Trophoblast cell (in vitro differentiated cells and primary cell): ENCODE measurements at regions not wholly inside any gene's neighbourhood (a gene's known extent, or its start where the extent isn't known, plus 50 kb on each side); places are given as distances from the start of the nearest gene placed in this dataset.

Experiments used
- DNase-seq, 2 donors: peaks; one replicate each; pipeline ENCODE4 v3.0.0-alpha.2; 2016
- H2AFZ ChIP-seq: 2 replicates; pipeline ENCODE4 v1.6.1; 2013; ENCODE audit warnings: low read length, moderate library complexity, mild to moderate bottlenecking; ENCODE audit not compliant: insufficient read depth, poor library complexity
- H2AK5ac ChIP-seq: 2 replicates; pipeline ENCODE4 v1.6.1; 2013; ENCODE audit warnings: mild to moderate bottlenecking, low read length
- H2BK120ac ChIP-seq: 2 replicates; pipeline ENCODE4 v1.6.1; 2013; ENCODE audit warnings: low read length, mild to moderate bottlenecking, moderate library complexity; ENCODE audit not compliant: insufficient read depth, poor library complexity
- H2BK12ac ChIP-seq: 2 replicates; pipeline ENCODE4 v1.6.1; 2013; ENCODE audit warnings: mild to moderate bottlenecking, low read length, moderate library complexity
- H2BK5ac ChIP-seq: 2 replicates; pipeline ENCODE4 v1.6.1; 2013; ENCODE audit warnings: low read length, low read depth, moderate library complexity, mild to moderate bottlenecking; ENCODE audit not compliant: poor library complexity
- H3K14ac ChIP-seq: 2 replicates; pipeline ENCODE4 v1.6.1; 2013; ENCODE audit warnings: mild to moderate bottlenecking, low read length
- H3K18ac ChIP-seq: 2 replicates; pipeline ENCODE4 v1.6.1; 2013; ENCODE audit warnings: mild to moderate bottlenecking, low read length
- H3K23ac ChIP-seq: 2 replicates; pipeline ENCODE4 v1.6.1; 2013; ENCODE audit warnings: low read length
- H3K27ac ChIP-seq: 2 replicates; pipeline ENCODE4 v1.5.1; 2013; ENCODE audit warnings: low read depth, mild to moderate bottlenecking, inconsistent platforms, low read length, moderate library complexity
- H3K27me3 ChIP-seq: 2 replicates; pipeline ENCODE4 v1.6.1; 2013; ENCODE audit warnings: inconsistent platforms, mild to moderate bottlenecking, low read length, moderate library complexity; ENCODE audit not compliant: insufficient read depth
- H3K36me3 ChIP-seq, 2 experiments: 1 replicate in 1 of 2; 2 replicates in 1 of 2; pipeline ENCODE4 v1.6.1; 2013; ENCODE audit warnings: low read length in 2 of 2, mild to moderate bottlenecking in 2 of 2, moderate library complexity in 1 of 2; ENCODE audit not compliant: insufficient read depth in 2 of 2, control insufficient read depth in 1 of 2
- H3K4ac ChIP-seq: 2 replicates; pipeline ENCODE4 v1.6.1; 2013; ENCODE audit warnings: low read depth, mild to moderate bottlenecking, low read length, moderate library complexity
- H3K4me1 ChIP-seq, 2 experiments: 1 replicate in 1 of 2; 2 replicates in 1 of 2; pipeline ENCODE4 v1.6.1; 2013; ENCODE audit warnings: low read length in 2 of 2, mild to moderate bottlenecking in 2 of 2, moderate library complexity in 1 of 2; ENCODE audit not compliant: insufficient read depth in 2 of 2, control insufficient read depth in 1 of 2
- H3K4me2 ChIP-seq: 2 replicates; pipeline ENCODE4 v1.6.1; 2013; ENCODE audit warnings: inconsistent platforms, mild to moderate bottlenecking, low read length, moderate library complexity
- H3K4me3 ChIP-seq: 2 replicates; pipeline ENCODE4 v1.5.1; 2013; ENCODE audit warnings: mild to moderate bottlenecking, low read depth, low read length, inconsistent platforms
- H3K79me1 ChIP-seq: one replicate; pipeline ENCODE4 v1.6.1; 2013; ENCODE audit warnings: low read length
- H3K79me2 ChIP-seq: 2 replicates; pipeline ENCODE4 v1.6.1; 2013; ENCODE audit warnings: low read length, mild to moderate bottlenecking; ENCODE audit not compliant: control insufficient read depth, insufficient read depth, poor library complexity
- H3K9ac ChIP-seq: 2 replicates; pipeline ENCODE4 v1.6.1; 2013; ENCODE audit warnings: mild to moderate bottlenecking, low read length
- H3K9me3 ChIP-seq: 2 replicates; pipeline ENCODE4 v1.6.1; 2013; ENCODE audit warnings: low read depth, mild to moderate bottlenecking, control low read depth, inconsistent platforms, low read length; ENCODE audit not compliant: insufficient read depth
- H4K12ac ChIP-seq: 2 replicates; pipeline ENCODE4 v1.6.1; 2013; ENCODE audit warnings: low read depth, mild to moderate bottlenecking, low read length, moderate library complexity
- H4K8ac ChIP-seq: 2 replicates; pipeline ENCODE4 v1.6.1; 2013; ENCODE audit warnings: low read depth, mild to moderate bottlenecking, low read length, moderate library complexity
- H4K91ac ChIP-seq: one replicate; pipeline ENCODE4 v1.6.1; 2013; ENCODE audit warnings: low read depth, mild to moderate bottlenecking, low read length, moderate library complexity
- WGBS: extraction: QIAGEN DNeasy Blood & Tissue Kit; methylation state at CpG from one replicate; pipeline ENCODE4 v1.1.7; 2013; ENCODE audit warnings: missing lambda C conversion rate; ENCODE audit not compliant: insufficient read length, insufficient coverage; ENCODE audit errors: extremely low coverage; 5-methylcytosine and 5-hydroxymethylcytosine counted together

DNA sequence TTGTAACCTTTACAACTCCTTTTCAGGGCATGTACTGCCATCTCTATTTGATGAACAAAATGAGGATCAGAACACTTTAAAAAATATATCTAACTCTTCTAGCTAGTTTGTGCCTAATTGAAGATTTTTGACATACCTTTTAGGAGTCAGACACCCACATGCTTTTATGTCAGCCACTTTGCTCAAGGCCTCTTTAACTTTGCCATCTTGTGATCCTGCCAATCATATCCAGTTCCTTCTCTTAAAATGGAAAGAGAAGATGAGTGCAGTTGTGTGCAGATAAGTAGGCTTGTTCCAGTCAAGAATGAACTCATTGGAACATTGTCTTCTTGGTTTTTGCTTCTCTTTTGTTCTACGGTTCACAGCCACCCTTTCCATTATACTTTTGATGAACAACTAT lies 425.6 kb upstream of the TNC start:
- H3K4ac ChIP-seq, result no peak overlapping the region
- no peak overlapping the region for H4K91ac ChIP-seq
- no peak overlapping the region for H2BK12ac ChIP-seq
- H3K9me3 ChIP-seq, result no peaks in the 10 kb centered on the region
- no peak overlapping the region for H3K4me2 ChIP-seq
- H4K12ac ChIP-seq, result no peak overlapping the region
- no peaks in the 10 kb centered on the region for H3K36me3 ChIP-seq
- H3K79me2 ChIP-seq, result no peaks in the 10 kb centered on the region
- H2AK5ac ChIP-seq, result no peak overlapping the region
- no peak overlapping the region for H3K4me3 ChIP-seq
- no peak overlapping the region for H2AFZ ChIP-seq
- no peak overlapping the region for H2BK120ac ChIP-seq
- no CpG with 5 or more reads among the region's 1 CpG for WGBS
- DNase-seq, result no peak
- no peak overlapping the region for H3K14ac ChIP-seq
- H3K23ac ChIP-seq, result no peak overlapping the region
- H4K8ac ChIP-seq, result no peak overlapping the region
- H3K18ac ChIP-seq, result no peak overlapping the region
- no peak overlapping the region for H3K9ac ChIP-seq
- peaks cover 0 to 2% of the 10 kb centered on the region in 2 experiments for H3K4me1 ChIP-seq
- H3K79me1 ChIP-seq, result peaks cover 4% of the 10 kb centered on the region
- no peak overlapping the region for H3K27ac ChIP-seq
- no peaks in the 10 kb centered on the region for H3K27me3 ChIP-seq
- H2BK5ac ChIP-seq, result no peak overlapping the region

DNA sequence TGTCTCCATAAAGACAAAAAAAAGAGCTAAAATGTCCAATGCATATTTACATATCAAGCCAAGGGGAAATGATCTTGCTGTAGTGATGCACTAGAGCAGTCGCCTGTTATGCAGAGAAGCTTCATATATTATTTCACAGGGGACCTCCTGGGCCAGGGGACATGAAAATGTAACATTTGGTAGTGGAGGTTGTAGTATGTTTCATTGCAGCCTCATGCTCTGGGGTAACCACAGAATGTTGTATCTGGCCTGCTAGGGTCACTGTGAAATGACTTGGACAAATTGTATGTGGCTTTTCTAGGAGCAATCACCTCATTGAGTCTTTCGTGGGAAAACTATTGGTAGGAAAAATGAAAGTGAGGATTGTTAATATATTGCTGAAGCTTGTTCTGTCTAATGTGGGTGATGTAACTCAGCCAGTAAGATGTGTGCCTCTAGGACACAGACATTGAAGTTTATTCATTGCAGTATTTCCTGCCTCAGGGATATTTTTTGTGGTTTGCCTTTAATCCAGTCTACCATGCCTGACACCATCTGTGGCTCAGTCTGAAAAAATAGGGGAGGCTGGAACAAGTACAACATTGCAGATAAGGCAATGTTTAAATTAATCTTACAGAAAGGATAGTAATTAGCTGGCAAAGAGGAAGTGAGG lies 430.8 kb upstream of the TNC start:
- DNase-seq, result no peak
- Histone ChIP-seq H3K4me2 (no peak overlapping the region), H3K27ac (no peak overlapping the region), H3K14ac (no peak overlapping the region), H4K91ac (no peak overlapping the region), H3K23ac (no peak overlapping the region), H3K27me3 (no peaks in the 10 kb centered on the region), H2AK5ac (no peak overlapping the region), H3K36me3 (no peaks in the 10 kb centered on the region), H3K79me1 (peaks cover 4% of the 10 kb centered on the region), H3K4ac (no peak overlapping the region), H3K18ac (no peak overlapping the region), H3K4me3 (no peak overlapping the region), H2BK5ac (no peak overlapping the region), H3K79me2 (no peaks in the 10 kb centered on the region), H3K4me1 (peaks cover 0 to 2% of the 10 kb centered on the region in 2 experiments), H2BK12ac (no peak overlapping the region), H4K12ac (no peak overlapping the region), H2AFZ (no peak overlapping the region), H2BK120ac (no peak overlapping the region), H3K9me3 (no peaks in the 10 kb centered on the region), H4K8ac (no peak overlapping the region), H3K9ac (no peak overlapping the region)
- WGBS, result no CpG with 5 or more reads among the region's 2 CpGs

DNA sequence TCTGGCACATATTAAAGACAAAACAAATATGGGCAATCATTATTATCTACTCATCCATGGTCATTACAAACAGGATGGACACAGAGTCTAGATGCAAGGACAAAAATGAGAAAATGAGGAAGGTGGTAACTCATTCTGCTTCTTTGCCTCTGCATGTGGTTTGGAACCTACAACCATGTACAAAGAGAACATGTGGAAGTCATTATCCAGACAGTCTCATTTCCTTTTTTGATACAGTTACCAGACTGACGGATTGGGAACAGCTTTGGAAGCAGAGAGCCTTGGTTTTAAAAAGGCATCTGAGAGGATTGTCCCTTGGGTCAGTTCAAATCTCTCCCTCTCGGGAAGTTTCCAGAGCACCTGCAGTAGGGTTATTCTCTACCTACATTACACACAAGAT lies 433.4 kb upstream of the TNC start:
- no CpG with 5 or more reads among the region's 2 CpGs for WGBS
- H2AFZ ChIP-seq, result no peak overlapping the region
- H3K79me2 ChIP-seq, result no peaks in the 10 kb centered on the region
- no peak overlapping the region for H3K14ac ChIP-seq
- H4K12ac ChIP-seq, result no peak overlapping the region
- no peaks in the 10 kb centered on the region for H3K27me3 ChIP-seq
- no peak overlapping the region for H2BK12ac ChIP-seq
- H3K27ac ChIP-seq, result no peak overlapping the region
- no peak overlapping the region for H3K4ac ChIP-seq
- no peak for DNase-seq
- no peaks in the 10 kb centered on the region for H3K36me3 ChIP-seq
- H4K91ac ChIP-seq, result no peak overlapping the region
- H3K9ac ChIP-seq, result no peak overlapping the region
- H3K4me3 ChIP-seq, result no peak overlapping the region
- H3K9me3 ChIP-seq, result peaks cover 5% of the 10 kb centered on the region
- H3K23ac ChIP-seq, result no peak overlapping the region
- H2AK5ac ChIP-seq, result no peak overlapping the region
- H4K8ac ChIP-seq, result no peak overlapping the region
- H2BK5ac ChIP-seq, result no peak overlapping the region
- H3K4me2 ChIP-seq, result no peak overlapping the region
- peaks cover 0 to 2% of the 10 kb centered on the region in 2 experiments for H3K4me1 ChIP-seq
- H3K79me1 ChIP-seq, result peaks cover under 1% of the 10 kb centered on the region
- H3K18ac ChIP-seq, result no peak overlapping the region
- no peak overlapping the region for H2BK120ac ChIP-seq

DNA sequence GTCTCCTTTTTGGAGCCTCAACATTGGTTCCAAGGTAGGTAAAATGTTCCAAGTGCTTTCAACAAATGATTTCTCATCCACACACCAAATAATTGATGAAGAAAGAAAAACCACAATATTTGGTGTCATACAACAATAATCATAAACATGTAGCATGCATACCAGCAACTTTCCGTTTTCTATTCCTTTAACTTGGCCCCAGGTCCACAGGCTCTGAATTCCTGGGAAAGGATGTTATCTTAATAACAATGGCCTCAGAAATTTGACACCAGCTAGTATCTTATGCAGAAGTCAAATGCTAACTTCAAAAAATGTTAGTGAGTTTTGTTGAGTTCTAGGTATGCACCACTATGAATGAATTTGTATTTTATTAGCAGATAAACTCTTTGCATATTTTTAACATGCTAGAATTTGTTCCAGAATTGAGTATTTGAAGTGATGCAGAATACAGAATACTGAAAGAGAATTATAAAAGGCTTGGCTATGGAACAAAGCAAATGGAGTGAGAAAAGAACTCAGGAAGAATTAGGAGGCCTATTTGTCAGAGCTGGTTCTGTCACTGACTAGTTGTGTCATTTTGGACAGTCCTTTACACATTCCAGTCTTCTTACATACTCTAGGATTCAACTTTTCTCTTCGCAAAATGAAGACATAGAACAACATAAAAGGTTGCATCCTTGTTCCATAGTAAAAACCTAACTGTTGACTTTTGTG lies 435.3 kb upstream of the TNC start:
- H3K4me2 ChIP-seq, result no peak overlapping the region
- WGBS, result no CpG with 5 or more reads among the region's 2 CpGs
- no peak overlapping the region for H3K14ac ChIP-seq
- peaks cover 6% of the 10 kb centered on the region for H3K9me3 ChIP-seq
- H2BK12ac ChIP-seq, result no peak overlapping the region
- no peak overlapping the region for H4K8ac ChIP-seq
- no peak overlapping the region for H3K9ac ChIP-seq
- no peak overlapping the region for H3K27ac ChIP-seq
- no peak overlapping the region for H3K4me3 ChIP-seq
- H3K36me3 ChIP-seq, result no peaks in the 10 kb centered on the region
- peak; percentile 2 to 51 for DNase-seq
- no peak overlapping the region for H3K18ac ChIP-seq
- no peaks in the 10 kb centered on the region for H3K79me1 ChIP-seq
- no peak overlapping the region for H4K91ac ChIP-seq
- no peak overlapping the region for H3K23ac ChIP-seq
- H2AK5ac ChIP-seq, result no peak overlapping the region
- no peak overlapping the region for H2BK120ac ChIP-seq
- no peaks in the 10 kb centered on the region for H3K4me1 ChIP-seq
- H2AFZ ChIP-seq, result no peak overlapping the region
- no peak overlapping the region for H4K12ac ChIP-seq
- H2BK5ac ChIP-seq, result no peak overlapping the region
- no peaks in the 10 kb centered on the region for H3K27me3 ChIP-seq
- H3K4ac ChIP-seq, result no peak overlapping the region
- no peaks in the 10 kb centered on the region for H3K79me2 ChIP-seq
